KOPT-K1 (cell line): ENCODE measurements at regions not wholly inside any gene's neighbourhood (a gene's known extent, or its start where the extent isn't known, plus 50 kb on each side); places are given as distances from the start of the nearest gene placed in this dataset.
"Not testable (repeated sequence)": the region's sequence is repeated elsewhere in the genome, so short reads cannot be mapped to it uniquely, and the experiment has no call there.

Experiments
- H3K27ac ChIP-seq: fragments of 200-600 bp; sonication (generic); 2 replicates; pipeline ENCODE4 v1.5.1; 2016; ENCODE audit warnings: antibody characterized with exemption, mild to moderate bottlenecking, low read depth, low read length; ENCODE audit not compliant: poor library complexity, severe bottlenecking
- H3K36me3 ChIP-seq: fragments of 200-600 bp; sonication (generic); 2 replicates; pipeline ENCODE4 v1.5.1; 2017; ENCODE audit warnings: antibody characterized with exemption, mild to moderate bottlenecking, low read length, moderate library complexity; ENCODE audit not compliant: insufficient read depth
- H3K9me3 ChIP-seq: fragments of 200-600 bp; sonication (generic); 2 replicates; pipeline ENCODE4 v1.5.1; 2017; ENCODE audit warnings: antibody characterized with exemption, low read length, mild to moderate bottlenecking; ENCODE audit not compliant: insufficient read depth, poor library complexity, severe bottlenecking

GRCh38 chr7:10475940-10476641, 497.6 kb upstream of the PHF14 start:
- Histone ChIP-seq H3K27ac (no peak overlapping the region), H3K9me3 (no peaks in the 10 kb centered on the region), H3K36me3 (no peaks in the 10 kb centered on the region)

GRCh38 chr7:10476642-10477041, 497.0 kb upstream of the PHF14 start:
- Histone ChIP-seq H3K27ac (no peak overlapping the region), H3K36me3 (no peaks in the 10 kb centered on the region), H3K9me3 (no peaks in the 10 kb centered on the region)

- no peaks in the 10 kb centered on the region for H3K36me3 ChIP-seq
- no peaks in the 10 kb centered on the region for H3K9me3 ChIP-seq
- H3K27ac ChIP-seq, result no peak overlapping the region
Measured at GRCh38 chr7:10483671-10484070, 490.0 kb upstream of the PHF14 start.

GRCh38 chr7:10484767-10485166, 488.9 kb upstream of the PHF14 start:
- H3K27ac ChIP-seq, result no peak overlapping the region
- H3K9me3 ChIP-seq, result no peaks in the 10 kb centered on the region
- H3K36me3 ChIP-seq, result no peaks in the 10 kb centered on the region

GRCh38 chr7:10501206-10501884, 472.3 kb upstream of the PHF14 start:
- not testable (repeated sequence) for H3K36me3 ChIP-seq, H3K9me3 ChIP-seq, H3K27ac ChIP-seq

GRCh38 chr7:10507032-10507431, 466.6 kb upstream of the PHF14 start:
- Histone ChIP-seq H3K9me3 (no peaks in the 10 kb centered on the region), H3K36me3 (no peaks in the 10 kb centered on the region), H3K27ac (no peak overlapping the region)

- Histone ChIP-seq H3K36me3 (no peaks in the 10 kb centered on the region), H3K27ac (no peak overlapping the region), H3K9me3 (no peaks in the 10 kb centered on the region)
Measured at GRCh38 chr7:10521306-10521705, 452.4 kb upstream of the PHF14 start.

- not testable (repeated sequence) for H3K36me3 ChIP-seq, H3K27ac ChIP-seq, H3K9me3 ChIP-seq
Measured at GRCh38 chr7:10533429-10533828, 440.2 kb upstream of the PHF14 start.

GRCh38 chr7:10536561-10536960, 437.1 kb upstream of the PHF14 start:
- Histone ChIP-seq H3K27ac (no peak overlapping the region), H3K36me3 (no peaks in the 10 kb centered on the region), H3K9me3 (no peaks in the 10 kb centered on the region)

- H3K27ac ChIP-seq, result no peak overlapping the region
- H3K36me3 ChIP-seq, result no peaks in the 10 kb centered on the region
- H3K9me3 ChIP-seq, result no peaks in the 10 kb centered on the region
Measured at GRCh38 chr7:10537764-10538163, 435.9 kb upstream of the PHF14 start.

GRCh38 chr7:10557375-10557774, 416.3 kb upstream of the PHF14 start:
- Histone ChIP-seq H3K27ac (no peak overlapping the region), H3K9me3 (no peaks in the 10 kb centered on the region), H3K36me3 (no peaks in the 10 kb centered on the region)

GRCh38 chr7:10560497-10560896, 413.2 kb upstream of the PHF14 start:
- no peak overlapping the region for H3K27ac ChIP-seq
- no peaks in the 10 kb centered on the region for H3K9me3 ChIP-seq
- H3K36me3 ChIP-seq, result no peaks in the 10 kb centered on the region

GRCh38 chr7:10568891-10569290, 404.8 kb upstream of the PHF14 start:
- no peak overlapping the region for H3K27ac ChIP-seq
- no peaks in the 10 kb centered on the region for H3K9me3 ChIP-seq
- no peaks in the 10 kb centered on the region for H3K36me3 ChIP-seq

- no peaks in the 10 kb centered on the region for H3K9me3 ChIP-seq
- no peaks in the 10 kb centered on the region for H3K36me3 ChIP-seq
- no peak overlapping the region for H3K27ac ChIP-seq
Measured at GRCh38 chr7:10571759-10572158, 401.9 kb upstream of the PHF14 start.

GRCh38 chr7:10577866-10578374, 395.8 kb upstream of the PHF14 start:
- H3K36me3 ChIP-seq, result no peaks in the 10 kb centered on the region

GRCh38 chr7:10579561-10579960, 394.1 kb upstream of the PHF14 start:
- no peaks in the 10 kb centered on the region for H3K36me3 ChIP-seq
- no peak overlapping the region for H3K27ac ChIP-seq
- H3K9me3 ChIP-seq, result no peaks in the 10 kb centered on the region

More at GRCh38 chr7:10577866-10578374, 395.8 kb upstream of the PHF14 start:
- Histone ChIP-seq H3K27ac (no peak overlapping the region), H3K9me3 (no peaks in the 10 kb centered on the region)
